HG02981 (cell line): ENCODE measurements at regions not wholly inside any gene's neighbourhood (a gene's known extent, or its start where the extent isn't known, plus 50 kb on each side); places are given as distances from the start of the nearest gene placed in this dataset.
A peak's percentile ranks its signal among the peaks of the same experiment; 100 is the strongest.
"Not testable (repeated sequence)": the region's sequence is repeated elsewhere in the genome, so short reads cannot be mapped to it uniquely, and the experiment has no call there.

Source experiments
- ATAC-seq: cut with Tn5 transposase; IDR thresholded peaks from one replicate; pipeline ENCODE4 v1.9.1; 2021; ENCODE audit warnings: mild to moderate bottlenecking, moderate library complexity; ENCODE audit not compliant: unreplicated experiment

DNA sequence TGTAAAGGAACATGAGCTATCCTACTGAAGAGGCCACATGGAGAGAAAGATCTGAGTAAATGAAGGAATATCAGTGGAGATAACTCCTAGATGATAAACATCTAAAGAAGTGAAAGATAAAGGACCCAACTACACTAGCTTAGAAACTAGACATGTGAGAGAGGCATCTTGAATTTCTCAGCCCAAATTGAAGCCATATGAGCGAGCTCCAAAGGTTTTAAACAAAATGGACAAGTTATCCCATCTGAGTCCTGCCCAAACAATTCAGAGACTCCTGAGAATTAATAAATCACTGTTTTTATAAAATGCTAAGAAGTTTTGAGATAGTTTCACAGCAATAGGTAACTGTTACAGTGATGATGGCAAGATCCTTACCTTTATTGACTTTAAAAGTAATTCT, 438.9 kb downstream of the NAV3 start:
- no peak for ATAC-seq

DNA sequence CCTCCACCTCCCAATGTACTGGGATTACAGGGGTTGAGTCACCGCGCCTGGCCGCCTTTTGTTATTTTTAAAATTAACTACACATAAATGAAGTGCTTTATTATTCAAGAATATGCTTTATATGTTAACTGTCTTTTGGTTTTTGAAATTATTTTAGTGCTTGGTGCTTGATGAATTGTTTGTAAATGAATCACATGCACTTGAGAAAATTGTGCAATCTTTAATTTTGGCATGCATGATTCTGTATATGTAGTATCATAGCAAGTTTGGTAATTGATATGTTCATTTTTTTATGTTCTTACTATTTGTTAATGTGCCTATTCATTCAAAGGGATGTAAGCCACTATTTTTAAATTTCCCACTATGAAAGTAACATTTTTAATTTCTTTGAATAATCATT, 440.9 kb downstream of the NAV3 start:
- no peak for ATAC-seq

DNA sequence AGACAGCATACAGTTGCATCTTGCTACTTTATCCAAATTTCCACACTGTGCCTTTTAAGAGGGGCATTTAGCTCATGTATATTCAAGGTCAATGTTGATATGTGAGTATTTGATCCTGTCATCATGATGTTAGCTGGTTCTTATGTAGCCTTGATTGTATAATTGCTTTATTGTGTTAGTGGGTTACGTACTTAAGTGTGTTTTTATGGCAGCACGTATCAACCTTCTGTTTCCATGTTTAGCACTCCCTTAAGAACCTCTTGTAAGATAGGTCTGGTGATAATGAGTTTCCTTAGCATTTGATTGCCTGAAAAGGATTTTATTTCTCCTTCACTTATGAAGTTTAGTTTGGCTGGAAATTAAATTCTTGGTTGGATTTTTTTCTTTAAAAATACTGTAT, 445.2 kb downstream of the NAV3 start:
- ATAC-seq, result no peak

DNA sequence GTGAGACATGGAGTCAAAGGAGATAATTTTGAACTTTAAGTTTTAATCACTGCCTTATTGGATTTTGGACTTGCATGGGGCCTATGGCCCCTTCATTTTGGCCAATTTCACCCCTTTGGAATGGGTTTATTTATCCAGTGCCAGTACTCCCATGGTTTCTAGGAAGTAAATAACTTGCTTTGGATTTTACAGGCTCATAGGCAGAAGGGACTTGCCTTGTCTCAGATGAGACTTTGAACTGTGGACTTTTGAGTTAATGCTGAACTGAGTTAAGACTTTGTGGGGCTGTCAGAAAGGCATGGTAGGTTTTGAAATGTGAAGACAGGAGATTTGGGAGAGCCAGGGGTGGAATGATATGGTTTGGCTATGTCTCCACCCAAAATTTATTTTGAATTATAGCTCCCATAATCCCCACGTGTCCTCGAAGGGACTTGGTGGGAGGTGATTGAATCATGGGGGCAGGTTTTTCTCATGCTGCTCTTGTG, 448.1 kb downstream of the NAV3 start:
- ATAC-seq, result no peak

DNA sequence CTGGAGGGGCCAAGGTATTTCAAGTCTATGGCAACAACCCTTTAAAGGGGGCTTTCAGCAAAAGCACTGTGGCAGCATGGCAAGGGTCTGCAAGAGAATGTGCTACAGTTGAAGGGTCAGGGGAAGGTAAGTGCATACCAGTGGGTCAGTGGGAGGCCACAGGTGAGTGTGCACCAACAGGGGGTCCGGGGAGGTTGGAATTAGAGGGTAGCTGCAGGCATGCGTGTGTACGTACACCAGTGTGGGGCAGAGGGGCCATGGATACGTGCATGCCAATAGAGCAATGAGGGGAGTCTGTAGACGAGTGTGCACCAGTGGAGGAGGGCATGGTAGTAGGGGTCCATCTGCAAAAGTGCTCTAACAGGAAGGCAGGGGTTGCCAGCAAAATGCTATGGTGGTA, 448.9 kb downstream of the NAV3 start:
- ATAC-seq, result no peak

DNA sequence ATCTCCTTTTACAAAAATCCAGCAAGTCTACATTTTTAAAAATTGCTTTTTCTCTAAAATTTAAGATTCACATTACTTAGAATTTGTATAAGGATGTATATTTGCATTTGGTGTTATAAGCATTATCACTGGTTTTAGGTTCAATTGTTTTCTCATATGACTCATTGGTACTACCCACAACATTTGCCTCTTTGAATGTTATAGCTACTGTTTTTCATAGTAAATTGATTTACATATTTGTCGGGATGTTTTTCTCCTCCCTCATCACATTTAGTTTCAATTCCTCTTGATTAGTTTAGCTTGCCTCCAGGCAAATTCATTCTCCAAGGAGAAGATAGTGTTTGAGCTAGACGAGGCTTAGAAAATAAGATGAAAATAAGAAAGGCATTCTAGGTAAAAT, 450.4 kb downstream of the NAV3 start:
- ATAC-seq, result peak; percentile 47

DNA sequence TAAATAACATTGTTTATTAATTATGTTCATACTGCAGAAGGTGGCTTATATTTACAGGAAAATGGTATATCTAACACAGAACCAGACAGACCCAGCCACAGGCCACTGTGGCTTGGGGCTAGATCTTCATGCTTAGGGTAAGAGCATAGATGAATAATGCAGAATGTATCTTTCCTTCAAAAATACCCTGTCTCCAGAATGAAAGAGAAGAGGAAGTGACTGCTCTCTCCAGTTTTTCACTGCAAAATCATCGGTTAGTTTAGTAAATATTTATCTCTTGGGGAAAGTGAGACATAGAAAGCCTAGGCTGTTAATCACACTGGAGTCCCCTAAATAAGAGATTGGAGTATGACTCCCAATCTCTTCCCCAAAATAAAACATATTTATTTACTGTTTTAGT, 453.7 kb downstream of the NAV3 start:
- ATAC-seq, result no peak

DNA sequence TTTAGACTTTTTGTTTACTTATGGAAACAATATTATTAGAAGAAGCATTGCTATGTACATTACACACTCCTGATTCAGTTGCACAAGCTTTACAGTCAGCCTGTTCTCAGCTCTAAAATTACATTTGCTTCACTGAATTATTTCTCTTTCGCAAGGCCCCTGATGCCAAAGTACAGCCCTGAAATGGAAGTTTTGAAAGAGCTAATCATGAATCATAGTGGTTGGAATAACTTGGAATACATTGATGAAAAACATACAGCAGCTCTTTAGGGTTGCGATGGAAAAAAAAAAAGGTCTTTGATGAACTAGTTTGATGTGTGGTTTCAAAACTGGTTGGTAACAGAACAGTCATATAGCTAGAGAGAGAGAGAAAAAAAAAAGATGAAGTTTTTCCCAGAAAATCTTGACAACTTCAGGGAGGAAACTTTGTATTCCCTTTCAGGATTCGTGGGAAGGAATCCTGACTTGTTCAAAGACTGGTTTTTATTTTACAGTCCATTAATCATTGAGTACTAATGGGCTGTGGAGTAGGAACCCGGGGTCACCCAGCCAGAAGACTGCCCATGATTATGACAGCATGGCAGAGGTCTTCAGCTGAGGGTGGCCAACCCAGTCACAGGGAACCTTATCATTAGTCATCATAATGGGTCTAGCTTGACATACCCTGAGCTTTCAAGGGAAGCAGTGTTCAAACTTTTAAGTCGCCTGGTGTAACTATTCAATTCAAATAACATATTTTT, 460.1 kb downstream of the NAV3 start:
- no peak for ATAC-seq

DNA sequence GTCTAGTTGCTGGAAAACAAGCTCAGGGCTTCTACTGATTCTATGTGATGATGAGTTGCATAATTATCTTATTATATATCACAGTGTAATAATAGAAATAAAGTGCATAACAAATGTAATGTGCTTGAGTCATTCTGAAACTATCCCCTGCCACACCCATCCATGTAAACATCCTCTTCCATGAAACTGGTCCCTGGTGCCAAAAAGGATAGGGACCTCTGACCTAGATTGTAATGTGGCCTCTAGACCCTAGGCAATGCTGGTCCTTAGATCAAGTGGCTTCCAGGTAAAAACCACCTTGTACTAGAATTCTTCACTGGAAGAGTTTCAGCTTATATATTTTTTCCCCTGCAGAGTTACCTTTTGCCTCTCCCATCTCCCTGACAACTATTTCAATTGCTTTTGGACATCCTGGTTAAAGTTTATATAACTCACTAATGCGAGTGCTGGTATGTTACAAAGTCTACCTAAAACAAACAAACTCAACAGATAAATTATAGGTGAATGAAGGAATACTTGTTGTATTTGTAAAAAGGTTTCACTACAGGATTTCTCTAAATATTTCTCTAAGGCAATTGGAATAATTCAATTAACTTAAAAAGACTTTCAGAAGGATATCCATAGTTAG, 462.5 kb downstream of the NAV3 start:
- ATAC-seq, result no peak

DNA sequence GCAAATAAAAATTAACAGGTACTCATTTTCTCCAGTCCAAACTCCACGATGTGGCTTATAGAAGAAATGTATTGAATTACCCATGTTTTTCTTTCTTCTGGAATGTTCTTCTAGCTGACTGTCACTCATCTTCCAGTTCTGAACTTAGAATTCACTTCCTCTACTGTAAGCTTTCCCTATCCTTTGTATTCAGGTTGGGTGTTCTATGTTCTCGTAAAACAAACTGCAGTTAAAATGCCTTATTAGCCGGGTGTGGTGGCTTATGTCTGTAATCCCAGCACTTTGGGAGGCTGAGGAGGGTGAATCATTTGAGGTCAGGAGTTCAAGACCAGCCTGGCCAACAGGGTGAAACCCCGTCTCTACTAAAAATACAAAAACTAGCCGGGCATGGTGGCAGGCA, 470.6 kb downstream of the NAV3 start:
- ATAC-seq, result not testable (repeated sequence)

DNA sequence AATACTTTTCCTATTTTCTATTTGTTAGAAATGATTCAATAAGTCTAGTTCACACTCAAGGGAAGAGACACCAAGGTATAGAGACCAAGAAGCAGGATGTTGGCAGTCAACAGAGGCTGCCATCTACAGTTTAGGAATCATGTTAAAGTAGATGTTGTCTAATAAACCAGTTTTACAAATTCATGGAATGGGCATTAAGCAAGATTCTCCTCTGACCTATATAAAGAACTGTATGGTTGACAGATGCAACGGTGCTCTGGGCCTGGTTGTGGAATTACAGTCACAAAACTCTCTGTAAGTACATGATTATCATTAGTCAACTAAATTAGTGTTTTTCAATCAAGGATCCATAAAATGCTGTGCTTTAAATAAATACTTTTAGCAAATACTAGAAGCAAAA, 475.1 kb downstream of the NAV3 start:
- ATAC-seq, result no peak

DNA sequence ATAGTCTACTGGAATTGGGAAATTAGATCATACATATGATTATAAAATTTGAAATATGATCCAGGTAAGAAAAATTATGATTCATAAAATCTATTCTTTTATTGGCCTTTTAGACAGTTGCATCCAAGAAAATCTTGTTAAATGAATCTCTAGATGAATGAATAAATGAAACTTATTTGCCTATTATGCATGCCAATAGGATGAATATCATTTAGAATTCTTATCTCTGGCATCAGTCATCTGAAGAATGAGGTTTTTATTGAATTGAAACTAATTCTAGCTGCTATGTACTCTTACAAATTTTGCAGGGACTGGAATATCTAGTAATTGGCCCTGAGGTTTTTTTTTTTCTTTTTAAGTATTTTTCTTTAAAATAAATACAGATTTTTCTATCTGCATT, 475.5 kb downstream of the NAV3 start:
- ATAC-seq, result no peak

DNA sequence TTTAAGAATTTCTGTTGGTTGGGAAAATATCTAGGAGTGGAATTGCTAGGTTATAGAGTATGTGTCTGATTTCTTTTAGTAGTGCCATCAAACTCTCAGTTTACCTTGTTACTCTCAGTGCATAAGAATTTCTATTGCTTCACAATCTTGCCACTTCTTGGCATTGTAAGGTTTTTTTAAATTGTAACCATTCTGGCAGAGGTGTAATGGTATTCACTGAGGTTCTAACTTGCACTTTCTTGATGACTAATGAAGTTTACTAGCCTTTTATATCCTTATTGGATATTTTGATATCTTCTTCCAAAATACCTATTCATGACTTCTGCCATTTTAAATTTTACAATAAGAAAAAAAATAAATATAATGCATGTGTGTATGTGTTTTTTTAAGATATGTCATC, 478.0 kb downstream of the NAV3 start:
- ATAC-seq, result no peak

DNA sequence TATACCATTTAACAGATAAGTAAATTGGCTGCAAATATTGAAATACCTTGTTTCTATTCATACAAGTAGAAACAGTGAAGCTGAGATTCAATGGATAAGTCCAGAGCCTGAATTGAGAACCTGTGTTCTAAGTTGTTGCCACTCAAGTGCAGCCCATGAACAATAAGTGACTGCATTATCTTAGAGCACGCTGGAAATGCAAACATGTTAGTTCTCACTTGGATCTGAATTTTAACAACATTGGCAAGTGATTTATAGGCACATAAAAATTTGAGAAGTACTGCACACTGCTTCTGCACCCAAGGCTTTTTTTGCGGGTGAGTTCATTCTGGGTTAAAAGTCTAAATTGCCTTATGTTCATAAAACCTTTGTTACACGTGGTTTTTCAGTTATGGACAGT, 484.3 kb downstream of the NAV3 start:
- ATAC-seq, result no peak

DNA sequence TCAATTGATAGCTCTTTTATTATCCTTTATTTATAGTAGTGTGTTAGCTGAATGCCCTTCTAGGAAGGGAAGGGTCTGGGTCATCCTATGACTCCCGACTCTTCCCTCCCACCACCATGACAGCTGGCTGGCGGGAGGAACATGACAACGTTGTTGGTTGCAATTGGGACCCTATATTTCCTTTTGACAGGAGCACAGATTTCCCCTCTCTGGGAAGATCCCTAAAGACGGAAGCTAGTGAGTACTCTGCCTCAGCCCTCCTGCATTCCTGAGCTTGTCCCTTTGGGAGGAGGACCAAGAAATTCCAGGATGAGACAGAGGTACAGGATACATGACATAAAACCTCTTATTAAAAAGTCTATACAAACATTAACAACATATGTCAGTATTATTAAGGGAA, 485.4 kb downstream of the NAV3 start:
- ATAC-seq, result no peak

DNA sequence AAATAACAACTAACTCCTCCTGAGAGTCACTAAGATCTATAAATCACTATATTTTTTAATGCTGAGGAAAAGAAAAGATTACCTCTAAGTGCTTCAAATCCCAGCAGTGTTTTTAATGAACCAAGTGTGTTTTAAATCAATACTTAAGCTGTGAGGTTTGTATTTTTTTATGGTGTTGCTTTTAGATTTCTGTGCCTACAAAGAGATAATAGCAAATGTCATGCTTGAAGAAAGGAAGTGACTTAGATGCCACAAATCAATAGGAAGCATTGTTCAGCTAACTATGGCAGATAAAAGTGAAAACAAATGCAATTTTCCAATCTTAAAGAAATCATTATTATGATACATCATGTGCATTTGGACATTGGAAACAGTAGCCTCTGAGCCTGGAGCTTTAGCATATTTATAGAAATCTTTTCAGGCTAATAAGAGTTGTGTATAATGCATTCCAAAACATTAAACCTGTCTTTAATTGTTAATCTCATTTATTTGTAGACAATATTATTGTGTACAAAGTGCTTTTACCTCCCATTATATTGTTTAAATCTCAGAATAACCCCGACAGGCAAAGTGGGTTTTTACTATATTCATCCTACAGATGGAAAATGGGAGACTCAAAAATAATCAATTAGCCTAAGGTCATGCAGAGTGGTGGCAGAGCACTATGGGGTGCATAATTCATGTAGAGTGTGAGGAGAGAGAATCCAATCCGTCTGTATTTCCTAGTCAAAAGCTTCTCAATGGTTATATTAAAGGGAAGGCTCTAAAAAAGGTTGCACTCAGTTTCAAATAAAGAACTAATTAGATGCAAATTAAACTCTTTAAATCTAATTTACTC, 486.2 kb downstream of the NAV3 start:
- no peak for ATAC-seq

DNA sequence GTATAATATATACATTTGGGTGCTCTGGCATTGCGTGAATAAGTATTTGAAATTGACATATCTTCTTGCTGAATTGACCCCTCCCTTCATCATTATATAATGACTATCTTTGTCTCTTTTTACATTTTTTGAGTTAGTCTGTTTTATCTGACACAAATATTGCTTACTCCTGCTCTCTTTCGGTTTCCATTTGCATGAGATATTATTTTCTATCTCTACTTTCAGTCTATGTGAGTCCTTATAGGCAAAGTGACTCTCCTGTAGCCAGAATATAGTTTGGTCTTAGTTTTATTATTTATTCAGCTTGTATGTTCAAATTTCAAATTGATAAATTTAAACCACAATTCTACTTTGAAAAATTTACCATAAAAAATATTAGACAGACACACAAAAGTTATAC, 491.0 kb downstream of the NAV3 start:
- ATAC-seq, result no peak

DNA sequence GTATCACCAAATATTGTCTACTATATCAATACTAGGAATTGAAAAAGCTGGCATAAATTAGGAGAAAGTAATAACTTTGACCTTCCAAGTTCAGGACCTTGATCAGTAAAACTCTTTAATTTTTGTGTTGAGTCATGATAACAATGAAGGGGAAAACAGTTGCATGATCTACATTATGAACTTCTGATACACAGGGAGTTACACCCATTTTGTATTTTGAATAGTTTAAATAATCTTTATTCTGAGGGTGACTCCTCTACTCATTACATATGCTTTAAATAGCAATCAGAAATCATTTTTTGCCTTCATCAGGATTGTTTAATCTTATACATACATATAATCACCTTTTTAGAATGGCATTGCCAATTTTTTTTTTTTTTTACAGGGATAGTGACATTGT, 492.5 kb downstream of the NAV3 start:
- ATAC-seq, result no peak

DNA sequence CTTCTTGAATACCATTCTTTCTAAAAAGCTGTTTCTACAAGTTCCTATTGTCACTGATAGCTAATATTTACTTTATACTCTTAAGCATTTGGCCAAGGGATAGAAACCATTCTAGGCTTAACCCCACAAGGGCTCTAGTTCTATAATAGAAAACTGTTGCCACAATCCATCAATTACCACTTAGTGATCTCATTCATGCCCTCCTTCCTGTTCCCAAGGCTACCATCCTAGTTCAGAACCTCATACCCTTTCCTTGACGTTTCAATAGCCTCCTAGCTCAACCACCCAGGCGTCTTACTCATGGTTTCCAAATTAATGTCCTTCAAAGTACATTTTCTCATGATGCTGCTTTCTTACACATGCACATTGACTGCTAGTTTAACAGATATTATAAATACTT, 493.5 kb downstream of the NAV3 start:
- no peak for ATAC-seq

DNA sequence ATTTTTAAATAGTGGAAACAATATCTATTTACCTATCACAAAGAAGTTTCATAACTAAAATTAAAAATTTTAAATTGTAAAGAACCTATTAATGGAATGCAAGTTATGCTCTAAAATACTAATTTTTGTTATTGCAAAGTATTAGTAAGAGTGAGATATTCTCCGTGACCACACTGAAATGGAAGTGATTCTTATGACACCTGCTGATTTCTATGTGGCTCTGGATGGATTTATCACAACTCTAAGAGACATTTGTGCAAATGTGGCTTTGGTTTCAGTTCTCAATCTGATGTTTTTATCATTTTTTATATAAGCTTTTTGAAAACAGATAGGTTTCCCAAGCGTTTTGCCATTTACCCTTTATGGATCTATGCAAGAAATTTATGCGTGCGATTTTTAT, 497.8 kb downstream of the NAV3 start:
- no peak for ATAC-seq

DNA sequence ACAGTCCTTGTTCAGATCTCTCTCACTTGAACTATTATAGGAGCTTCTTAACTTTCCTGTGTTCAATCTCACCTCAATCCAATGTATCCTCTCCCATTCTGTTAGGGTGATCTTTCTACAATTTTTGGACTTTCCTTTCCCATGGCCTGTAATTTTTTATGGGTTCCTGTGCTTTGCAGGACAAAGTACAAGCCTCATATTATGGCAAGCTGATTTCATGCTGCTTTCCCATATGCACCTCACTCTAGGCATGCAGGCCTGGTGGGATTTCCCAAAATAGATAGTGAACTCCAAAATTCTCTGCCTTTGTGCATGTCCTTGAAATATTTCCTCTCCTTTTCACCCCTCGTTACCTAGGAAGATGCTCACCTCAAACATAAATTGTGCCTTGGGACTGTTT, 499.4 kb downstream of the NAV3 start:
- ATAC-seq, result no peak

DNA sequence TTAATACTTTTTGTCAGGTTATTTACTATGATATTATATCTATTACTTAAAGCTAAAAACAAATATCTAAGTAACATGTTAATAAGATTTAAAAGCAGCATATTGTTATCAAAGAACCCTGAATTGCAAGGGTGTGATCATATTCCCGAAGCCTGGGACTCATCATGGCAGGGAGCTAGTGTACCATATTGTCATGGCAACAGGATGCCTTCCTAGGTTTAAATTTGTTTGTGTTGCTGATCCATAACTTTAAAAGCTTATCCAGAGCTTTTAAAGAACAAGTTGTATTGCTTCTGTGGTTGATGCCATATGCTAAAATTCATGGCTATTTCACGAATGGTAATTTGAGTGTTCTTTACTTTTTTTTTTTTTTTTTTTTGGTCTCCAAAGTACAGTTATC, 500.5 kb downstream of the NAV3 start:
- no peak for ATAC-seq
